ENCODE measurements at regions not wholly inside any gene's neighbourhood (a gene's known extent, or its start where the extent isn't known, plus 50 kb on each side); places are given as distances from the start of the nearest gene placed in this dataset.

GRCh38 chr10:124340033-124340760 lies 78.5 kb downstream of the OAT start:
- H3K36me3 Mint-ChIP-seq (ENCODE audit: low read depth): no peaks in the 10 kb centered on the region
- TF ChIP-seq CREB1 (CRISPR knock-in tag; IDR thresholded peaks at IDR 0.05; ENCODE audit: low read depth): no peak
- TF ChIP-seq NANOG (IDR thresholded peaks at IDR 0.05; ENCODE audit: borderline replicate concordance): no peak
- TF ChIP-seq ZNF114 (CRISPR knock-in tag; IDR thresholded peaks at IDR 0.05): no peak
- no peak for TF ChIP-seq STAT1 (IDR thresholded peaks at IDR 0.05; ENCODE audit: unreplicated experiment)
- no peak for TF ChIP-seq EZH2phosphoT487 (IDR thresholded peaks at IDR 0.05; ENCODE audit: unreplicated experiment)
- TF ChIP-seq CTCF (conservative IDR thresholded peaks at IDR 0.05; ENCODE audit: low read depth in 2 of 2): no peak
- TF ChIP-seq EZH2 (IDR thresholded peaks at IDR 0.05; ENCODE audit: low read depth, unreplicated experiment): no peak
- TF ChIP-seq ETS1 (IDR thresholded peaks at IDR 0.05): no peak
- TF ChIP-seq JUNB (IDR thresholded peaks at IDR 0.05; ENCODE audit: unreplicated experiment): no peak
- no peak for TF ChIP-seq POLR2AphosphoS5 (IDR thresholded peaks at IDR 0.05; ENCODE audit: low read depth)
- peaks cover 8% of the 10 kb centered on the region for H3K27me3 Mint-ChIP-seq (ENCODE audit: insufficient read depth, low read depth, poor library complexity)
- Histone ChIP-seq H3K4me1 (ENCODE audit: insufficient read depth) (no peaks in the 10 kb centered on the region), H3K4me2 (no peak overlapping the region), H3K27ac (ENCODE audit: low read depth) (no peak overlapping the region), H3K79me2 (replicated peaks; ENCODE audit: insufficient read depth) (no peaks in the 10 kb centered on the region), H3F3A (replicated peaks; ENCODE audit: low read depth) (no peaks in the 10 kb centered on the region), H3K27me3 (ENCODE audit: insufficient read depth) (no peaks in the 10 kb centered on the region), H3K36me3 (ENCODE audit: insufficient read depth) (no peaks in the 10 kb centered on the region), H2AFZ (no peak overlapping the region), H4K20me1 (replicated peaks; ENCODE audit: insufficient read depth) (no peaks in the 10 kb centered on the region), H3K9me2 (ENCODE audit: insufficient read depth) (no peaks in the 10 kb centered on the region; the same call in 1 of the 2 replicates), H3K4me3 (no peak overlapping the region)
- no peak for ATAC-seq
- no peaks in the 10 kb centered on the region for H3K4me1 Mint-ChIP-seq
- H3K4me3 Mint-ChIP-seq: no peak overlapping the region
- H3K9me3 Mint-ChIP-seq: no peaks in the 10 kb centered on the region; the same call in 2 of the 3 replicates
- DNase-seq (ENCODE audit: low spot score): no peak
- no peak overlapping the region for H3K27ac Mint-ChIP-seq

GRCh38 chr10:124339119-124340032 lies 79.3 kb downstream of the OAT start:
- no peak overlapping the region for H2AFZ ChIP-seq
- H3K4me1 ChIP-seq (ENCODE audit: insufficient read depth): no peaks in the 10 kb centered on the region
- no peaks in the 10 kb centered on the region; the same call in 1 of the 2 replicates for H3K9me2 ChIP-seq (ENCODE audit: insufficient read depth)
- H3K4me2 ChIP-seq: no peak overlapping the region
- no peak for DNase-seq (ENCODE audit: low spot score)
- no peaks in the 10 kb centered on the region for H3F3A ChIP-seq (replicated peaks; ENCODE audit: low read depth)
- H4K20me1 ChIP-seq (replicated peaks; ENCODE audit: insufficient read depth): no peaks in the 10 kb centered on the region
- no peaks in the 10 kb centered on the region for H3K36me3 ChIP-seq (ENCODE audit: insufficient read depth)
- no peak for ATAC-seq
- H3K27me3 Mint-ChIP-seq (ENCODE audit: insufficient read depth, low read depth, poor library complexity): peaks cover 8% of the 10 kb centered on the region
- H3K27ac ChIP-seq (ENCODE audit: low read depth): no peak overlapping the region
- H3K4me3 ChIP-seq: no peak overlapping the region
- H3K9me3 Mint-ChIP-seq: no peaks in the 10 kb centered on the region; the same call in 2 of the 3 replicates
- H3K27ac Mint-ChIP-seq: no peak overlapping the region
- no peaks in the 10 kb centered on the region for H3K27me3 ChIP-seq (ENCODE audit: insufficient read depth)
- H3K4me3 Mint-ChIP-seq: no peak overlapping the region
- H3K4me1 Mint-ChIP-seq: no peaks in the 10 kb centered on the region
- H3K79me2 ChIP-seq (replicated peaks; ENCODE audit: insufficient read depth): no peaks in the 10 kb centered on the region
- H3K36me3 Mint-ChIP-seq (ENCODE audit: low read depth): no peaks in the 10 kb centered on the region
- TF ChIP-seq REST (IDR thresholded peaks at IDR 0.05; ENCODE audit: unreplicated experiment) (no peak), EZH2phosphoT487 (IDR thresholded peaks at IDR 0.05; ENCODE audit: unreplicated experiment) (no peak), ZNF114 (CRISPR knock-in tag; IDR thresholded peaks at IDR 0.05) (no peak), ZNF331 (CRISPR knock-in tag; IDR thresholded peaks at IDR 0.05; ENCODE audit: low read depth) (no peak), ETS1 (IDR thresholded peaks at IDR 0.05) (no peak), EZH2 (IDR thresholded peaks at IDR 0.05; ENCODE audit: low read depth, unreplicated experiment) (no peak), JUNB (IDR thresholded peaks at IDR 0.05; ENCODE audit: unreplicated experiment) (no peak)
